NCI-H146 (cell line): ENCODE measurements at regions not wholly inside any gene's neighbourhood (a gene's known extent, or its start where the extent isn't known, plus 50 kb on each side); places are given as distances from the start of the nearest gene placed in this dataset.

Experiments
- DNase-seq: peaks from one replicate; lab custom pipeline; 2025; lab: John Stamatoyannopoulos, UW

DNA sequence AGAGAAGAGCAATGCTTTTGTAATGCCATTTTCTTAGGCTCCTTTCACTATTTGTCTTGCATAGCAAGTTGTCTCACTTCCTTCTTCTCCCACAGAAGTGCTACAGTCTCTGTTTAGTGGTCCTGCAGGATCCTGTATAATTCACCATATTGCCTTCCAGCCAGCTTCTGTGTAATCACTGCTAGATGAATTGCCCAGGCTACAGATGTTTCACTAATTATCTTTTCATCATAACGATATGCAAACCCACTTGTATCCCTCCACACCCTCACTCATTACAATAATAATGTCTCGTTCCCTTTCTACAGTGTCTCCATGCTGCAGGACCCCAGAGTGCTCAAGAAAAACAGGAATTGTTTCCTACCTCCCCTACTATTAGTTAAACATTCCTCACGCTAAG is 402.9 kb downstream of the TBL1XR1 start:
- DNase-seq, result peak; percentile 39

DNA sequence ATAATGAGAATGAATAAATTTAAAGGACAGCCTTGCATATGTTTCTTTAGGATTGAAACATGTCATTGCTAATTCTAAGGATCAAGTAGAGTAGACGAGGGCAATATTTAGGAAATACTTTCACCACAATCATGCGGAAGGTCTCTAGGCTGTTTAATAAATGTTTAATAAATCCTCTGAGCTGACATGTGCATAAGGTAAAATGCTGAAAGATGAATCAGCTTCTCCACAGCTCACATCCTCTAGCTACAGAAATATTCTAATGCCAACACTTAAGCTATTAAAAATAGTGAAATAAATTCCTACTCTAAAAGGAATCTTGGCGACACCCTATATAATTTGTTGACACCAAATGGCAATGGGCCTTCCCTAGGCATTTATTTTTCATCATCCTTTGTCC is 407.3 kb downstream of the TBL1XR1 start:
- no peak for DNase-seq

DNA sequence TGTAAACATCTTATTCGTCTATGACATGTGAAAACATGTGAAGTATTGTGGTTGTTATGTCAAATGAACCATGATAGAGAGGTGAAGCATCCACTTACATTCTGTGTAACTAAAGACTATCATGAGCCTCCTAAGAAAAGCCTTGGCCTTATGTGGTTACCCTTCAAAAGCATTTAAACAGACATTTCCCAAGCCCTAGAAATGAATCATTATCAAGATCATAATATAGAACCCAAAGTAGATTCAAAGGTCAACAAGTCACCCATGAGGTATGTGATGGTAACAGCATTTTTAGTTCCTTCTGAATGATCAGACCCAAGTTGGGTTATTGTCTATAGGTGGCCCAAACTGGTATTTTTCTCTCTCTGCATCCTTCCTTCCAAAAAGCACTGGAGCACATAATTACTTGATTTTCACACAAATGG is 408.0 kb downstream of the TBL1XR1 start:
- no peak for DNase-seq

DNA sequence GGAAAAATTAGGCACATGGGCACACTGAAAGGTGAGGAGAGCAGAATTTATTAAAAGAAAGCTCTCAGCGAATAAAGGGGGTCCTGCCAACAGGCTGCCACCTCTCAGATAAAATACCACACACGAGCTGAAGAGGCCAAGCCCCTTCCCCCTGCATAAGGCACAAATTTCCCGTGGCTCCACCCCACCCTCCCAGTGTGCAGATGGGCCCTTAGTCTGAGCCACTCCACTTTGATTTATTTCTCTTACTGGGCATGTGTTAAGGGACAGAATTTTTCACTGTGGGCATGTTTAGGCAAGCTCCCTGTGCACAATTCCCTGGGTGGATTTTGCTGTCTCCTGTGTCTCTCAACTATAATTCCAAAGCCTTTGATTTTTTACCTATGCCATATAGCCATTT is 409.8 kb downstream of the TBL1XR1 start:
- no peak for DNase-seq

DNA sequence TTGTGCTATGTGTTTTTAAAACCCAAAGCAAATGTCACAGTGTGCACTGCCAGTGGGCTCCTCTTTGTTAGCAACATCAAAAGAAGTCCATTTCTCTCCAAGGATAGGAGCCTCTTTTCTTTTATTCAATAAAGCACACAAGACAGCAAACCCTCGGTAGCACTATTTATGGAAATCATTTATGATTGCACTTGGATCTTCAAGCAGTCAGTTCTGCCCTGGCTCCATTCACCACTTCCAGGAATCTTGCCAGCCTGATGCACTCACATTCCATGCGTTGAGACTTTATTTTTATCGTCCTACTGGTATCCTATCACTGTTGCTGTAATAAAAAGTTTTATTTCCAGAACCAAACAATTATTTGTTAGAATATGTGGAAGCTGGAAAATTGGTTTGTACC is 412.1 kb downstream of the TBL1XR1 start:
- DNase-seq, result no peak

DNA sequence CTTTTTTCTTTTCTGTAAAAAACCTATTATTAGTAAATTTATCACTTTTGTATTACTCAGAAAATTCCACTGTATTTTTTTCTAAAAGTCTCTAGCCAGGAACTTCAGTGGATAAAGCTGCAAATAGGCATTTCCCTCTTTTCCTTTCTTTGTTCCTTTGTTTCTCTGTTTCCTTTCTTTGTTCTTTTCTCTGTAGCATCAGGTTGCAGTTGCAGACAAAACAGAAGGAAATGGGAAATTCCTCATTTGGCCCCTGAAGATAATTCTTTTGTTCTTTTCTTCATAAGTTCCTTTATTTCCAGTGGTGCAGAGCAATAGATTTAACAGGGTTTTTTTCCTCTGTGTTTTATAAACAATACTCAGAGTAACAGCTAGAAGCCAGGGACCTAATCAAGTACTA is 416.5 kb downstream of the TBL1XR1 start:
- no peak for DNase-seq

DNA sequence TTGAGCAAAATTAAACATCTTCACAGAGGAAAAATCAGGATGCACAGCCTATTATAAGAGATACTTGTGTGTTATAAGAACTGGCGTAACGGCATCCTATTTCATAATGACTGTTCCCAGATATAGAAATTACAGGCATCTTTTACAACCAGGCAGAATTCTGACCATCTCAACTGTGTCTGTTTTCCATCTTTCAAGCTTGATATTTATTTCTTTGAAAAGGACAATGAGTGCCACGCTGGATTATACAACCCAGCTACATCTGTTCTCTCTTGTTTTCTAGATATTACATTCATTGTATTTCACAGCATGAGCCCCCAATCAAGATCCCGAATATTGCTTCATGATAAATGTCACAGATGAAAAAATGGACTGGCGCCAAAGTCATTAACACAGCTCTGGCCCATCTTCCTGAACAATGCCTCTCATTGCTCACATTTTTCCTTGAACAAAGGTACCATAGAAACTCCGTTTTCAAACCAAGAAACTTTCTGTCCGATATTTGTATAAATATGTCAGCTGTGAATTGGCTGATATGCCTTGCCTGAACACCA is 420.6 kb downstream of the TBL1XR1 start:
- peak; percentile 96 for DNase-seq

DNA sequence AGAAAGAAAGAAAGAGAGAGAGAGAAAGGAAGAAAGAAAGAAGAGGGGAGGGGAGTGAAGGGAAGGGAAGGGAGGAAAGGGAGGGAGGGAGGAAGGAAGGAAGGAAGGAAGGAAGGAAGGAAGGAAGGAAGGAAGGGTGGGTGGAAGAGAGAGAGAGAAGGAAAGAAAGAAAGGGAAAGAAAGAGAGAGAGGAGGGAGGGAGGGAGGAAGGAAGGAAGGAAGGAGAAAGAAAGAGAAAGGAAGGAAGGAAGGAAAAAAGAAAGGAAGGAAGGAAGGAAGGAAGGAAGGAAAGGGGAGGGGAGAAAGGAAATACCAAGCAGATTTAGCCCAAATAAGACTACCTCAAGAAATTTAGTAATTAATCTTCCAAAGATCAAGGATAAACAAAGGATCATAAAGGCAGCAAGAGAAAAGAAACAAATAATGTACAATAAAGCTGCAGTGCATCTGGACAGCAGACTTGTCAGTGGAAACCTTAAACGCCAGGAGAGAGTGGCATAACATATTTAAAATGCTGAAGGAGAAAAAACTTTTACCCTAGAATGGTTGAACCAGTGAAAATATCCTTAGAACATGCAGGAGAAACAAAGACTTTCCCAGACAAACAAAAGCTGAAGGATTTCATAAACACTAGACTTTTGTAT is 427.6 kb downstream of the TBL1XR1 start:
- no peak for DNase-seq

DNA sequence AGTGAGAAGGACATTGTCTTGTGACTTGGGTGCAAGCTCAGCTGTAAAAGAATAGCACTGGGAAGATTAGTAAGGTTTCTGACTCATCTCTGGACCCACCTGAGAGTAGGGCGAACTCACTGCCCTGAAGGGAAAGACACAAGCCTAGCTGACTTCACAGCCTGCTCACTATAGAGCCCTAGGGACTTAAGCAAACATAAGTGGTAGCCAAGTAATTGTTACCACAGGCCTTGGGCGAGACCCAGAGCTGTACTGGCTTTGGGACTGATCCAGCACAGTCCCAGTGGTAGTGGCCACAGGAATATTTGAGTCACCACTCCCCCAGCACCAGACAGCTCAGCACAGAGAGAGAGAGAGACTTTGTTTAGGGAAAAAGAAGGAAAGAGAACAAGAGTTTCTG is 429.9 kb downstream of the TBL1XR1 start:
- DNase-seq, result no peak

DNA sequence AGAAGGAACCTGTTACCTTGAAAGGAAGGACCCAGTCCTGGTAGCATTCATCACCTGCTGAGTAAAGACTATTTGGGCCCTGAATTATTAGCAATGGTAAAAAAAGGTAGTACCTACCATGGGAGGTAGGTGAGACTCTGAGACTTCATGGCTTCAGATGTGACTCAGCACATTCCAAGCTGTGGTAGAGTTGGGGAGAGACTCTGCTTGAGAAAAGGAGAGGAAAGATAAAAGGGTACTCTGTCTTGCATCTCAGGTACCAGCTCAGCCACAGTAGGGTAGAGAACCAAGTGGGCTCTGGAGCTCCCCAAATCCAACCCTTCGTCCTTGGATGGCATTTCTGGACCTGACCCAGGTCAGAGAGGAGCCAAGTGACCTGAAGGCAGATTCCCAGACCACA is 430.4 kb downstream of the TBL1XR1 start:
- no peak for DNase-seq

DNA sequence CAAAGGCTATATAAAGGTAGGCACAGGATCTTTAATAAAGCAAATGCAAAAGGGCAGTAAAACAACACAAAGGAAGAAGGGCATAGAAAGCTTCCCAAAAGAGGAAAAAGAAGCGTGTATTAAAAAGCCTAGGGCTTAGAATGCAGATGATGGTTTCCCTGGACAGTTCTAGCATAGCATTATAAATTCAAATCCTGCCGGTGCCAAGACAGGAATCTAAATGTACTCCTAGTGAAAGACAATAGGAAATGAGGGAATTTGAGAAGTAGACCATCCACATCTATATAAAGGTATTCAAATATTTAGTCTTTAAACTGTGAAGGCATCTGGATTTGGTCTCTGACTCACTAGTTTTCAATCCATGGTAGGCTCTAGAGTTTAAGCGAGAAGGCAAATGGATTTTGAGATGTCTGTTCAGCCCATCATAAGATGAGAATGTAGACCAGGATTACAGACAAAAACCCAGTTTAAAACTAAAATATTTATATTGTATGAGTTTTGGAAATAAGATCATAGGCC is 431.8 kb downstream of the TBL1XR1 start:
- no peak for DNase-seq

DNA sequence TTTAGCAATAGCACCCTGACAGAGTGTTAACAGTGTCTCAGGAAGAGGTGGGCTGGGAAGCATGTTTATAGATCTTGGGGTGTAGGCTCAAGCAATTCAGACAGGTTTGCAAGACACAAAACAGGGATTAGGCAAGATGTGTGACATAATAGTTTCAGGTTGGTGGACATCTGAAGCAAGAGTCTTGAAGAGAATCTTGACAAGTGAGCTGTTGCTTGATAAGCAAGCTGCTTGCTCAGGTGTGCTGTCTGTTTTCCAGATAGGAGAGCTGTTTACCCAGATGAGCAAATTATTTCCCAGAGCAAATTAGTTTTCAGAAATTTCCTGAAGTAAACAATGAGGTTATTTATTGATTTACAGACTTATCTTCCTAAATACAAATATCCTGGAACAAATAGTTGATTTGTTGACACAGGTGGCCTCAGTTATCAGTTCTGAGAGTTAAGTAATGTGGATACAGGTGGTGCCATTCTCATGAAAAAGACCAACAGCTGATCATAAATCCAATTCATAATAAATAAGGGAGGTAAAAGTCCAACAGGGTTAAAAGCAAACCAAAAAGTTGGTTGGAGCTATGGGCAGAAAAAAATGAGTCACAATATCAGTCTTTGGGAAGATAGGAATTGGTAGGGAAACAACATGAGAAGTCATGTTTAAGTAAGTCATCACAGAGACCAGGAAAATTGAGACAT is 437.3 kb downstream of the TBL1XR1 start:
- peak; percentile 97 for DNase-seq

DNA sequence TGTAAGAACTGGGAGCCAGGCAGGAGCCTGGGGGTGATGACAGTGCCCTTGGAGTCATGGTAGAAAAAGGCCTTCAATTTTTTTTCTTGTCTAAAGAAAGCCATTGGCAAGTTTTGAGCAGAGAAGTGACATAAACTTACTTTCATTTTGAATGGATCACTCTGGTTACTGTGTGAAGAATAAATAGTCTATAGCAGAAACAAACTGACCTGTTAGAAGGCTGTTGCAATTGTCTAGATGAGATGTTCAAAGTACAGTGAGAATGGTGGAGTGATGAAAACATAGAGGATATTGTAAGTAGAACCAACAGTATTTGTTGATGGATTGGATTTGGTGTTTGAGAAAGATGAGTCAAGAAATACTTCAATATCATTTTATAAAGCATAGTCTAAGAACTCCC is 439.9 kb downstream of the TBL1XR1 start:
- DNase-seq, result no peak

DNA sequence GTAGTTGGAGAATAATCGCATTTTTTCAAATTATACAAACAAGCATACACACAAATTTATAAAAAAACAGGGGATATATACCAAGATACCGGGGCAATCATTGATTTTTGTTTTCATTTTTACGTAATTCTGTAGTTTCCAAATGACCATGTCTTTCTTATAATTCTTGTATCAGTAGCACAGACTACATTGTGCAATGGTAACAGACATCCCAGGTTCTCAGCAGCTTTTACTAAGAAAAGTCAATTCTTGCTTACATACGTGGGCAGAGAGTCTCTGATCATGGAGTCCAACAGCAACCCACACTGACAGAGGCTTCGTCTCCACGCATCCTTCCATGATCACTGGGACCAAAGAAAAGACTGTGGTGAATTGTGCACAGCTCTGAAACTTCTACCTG is 441.3 kb downstream of the TBL1XR1 start:
- no peak for DNase-seq

DNA sequence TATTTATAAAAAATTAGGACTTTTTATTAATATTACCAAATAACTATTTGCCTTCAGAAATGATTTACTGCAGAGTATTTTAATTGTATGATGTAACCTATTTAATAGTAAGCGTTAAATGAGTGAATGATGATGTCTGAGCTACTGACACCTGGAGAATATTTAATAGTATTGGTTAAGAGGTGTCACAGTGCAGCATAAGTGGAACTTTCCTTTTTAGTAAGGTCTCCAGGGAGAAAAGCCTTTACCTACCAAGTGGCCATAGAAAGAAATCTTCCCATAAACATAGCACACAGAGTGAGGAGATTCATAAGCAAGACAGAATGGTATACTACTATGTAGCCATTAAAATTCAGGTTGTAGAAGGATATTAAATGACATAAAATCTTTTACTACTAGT is 441.7 kb downstream of the TBL1XR1 start:
- DNase-seq, result no peak

DNA sequence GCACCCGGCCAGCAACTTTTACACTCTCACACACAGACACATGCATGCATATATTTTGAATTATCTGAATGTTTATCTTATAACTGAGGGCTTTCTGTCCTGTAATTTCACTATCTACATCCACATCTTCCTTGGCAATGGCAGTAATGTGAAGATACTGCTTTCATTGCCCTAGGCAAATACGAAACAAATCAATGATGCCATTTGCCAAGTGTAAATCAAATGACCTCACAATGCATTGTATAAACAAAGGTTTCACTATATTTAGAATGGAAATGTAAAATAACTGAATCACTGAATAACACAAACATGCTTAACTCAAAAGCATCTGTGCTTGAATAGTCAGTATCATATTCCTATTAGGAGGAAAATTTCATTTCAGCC is 455.6 kb downstream of the TBL1XR1 start:
- peak; percentile 76 for DNase-seq

DNA sequence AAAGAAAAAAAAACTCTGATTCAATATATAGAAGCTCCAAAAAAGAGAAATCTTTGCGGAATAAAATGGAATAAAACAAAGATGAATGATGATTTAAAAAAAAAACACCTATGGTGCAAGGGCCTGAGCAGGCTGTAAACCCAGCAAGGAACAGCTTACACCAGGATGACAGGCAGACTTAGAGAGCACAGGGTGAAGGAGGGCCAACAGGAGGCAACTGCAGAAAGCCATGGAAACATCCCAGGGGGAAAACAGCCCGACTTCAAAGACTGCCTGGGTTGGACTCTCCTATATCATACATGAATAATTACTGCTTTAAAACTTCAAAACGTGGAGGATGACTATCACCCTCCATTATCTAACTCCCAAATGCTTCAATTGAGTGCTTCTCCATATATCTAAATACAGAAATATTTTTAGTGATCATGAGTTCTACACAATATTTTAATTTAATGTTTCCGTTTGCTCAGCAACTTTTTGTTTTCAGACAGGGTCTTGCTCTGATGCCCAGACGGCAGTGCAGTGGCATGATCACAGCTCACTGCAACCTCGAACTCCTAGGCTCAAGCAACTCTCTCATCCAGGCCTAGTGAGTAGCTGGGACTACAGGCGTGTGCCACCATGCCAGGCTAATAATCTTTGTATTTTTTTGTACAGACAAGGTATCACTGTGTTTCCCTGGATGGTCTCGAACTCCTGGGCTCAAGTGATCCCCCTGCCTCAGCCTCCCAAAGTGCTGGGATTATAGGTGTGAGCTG is 456.2 kb downstream of the TBL1XR1 start:
- DNase-seq, result no peak

DNA sequence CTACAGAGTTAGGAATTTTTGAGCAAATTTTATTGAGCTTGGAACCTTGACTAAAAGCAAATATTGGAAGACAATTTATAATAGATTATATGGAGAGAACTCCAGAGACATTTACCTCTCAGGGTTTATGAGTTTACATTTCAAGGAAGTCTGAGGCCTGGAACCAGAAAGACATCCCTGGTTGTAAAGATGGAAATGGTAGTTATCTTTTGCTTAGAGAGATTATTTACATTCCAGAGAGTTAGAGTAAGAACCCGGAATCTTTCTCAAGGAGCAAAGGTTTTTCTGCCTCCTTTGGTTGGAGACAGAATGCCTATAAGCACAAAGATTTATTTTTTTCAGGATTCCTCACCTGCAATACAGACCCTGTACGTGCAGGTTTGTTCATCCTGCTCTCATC is 458.1 kb downstream of the TBL1XR1 start:
- no peak for DNase-seq

DNA sequence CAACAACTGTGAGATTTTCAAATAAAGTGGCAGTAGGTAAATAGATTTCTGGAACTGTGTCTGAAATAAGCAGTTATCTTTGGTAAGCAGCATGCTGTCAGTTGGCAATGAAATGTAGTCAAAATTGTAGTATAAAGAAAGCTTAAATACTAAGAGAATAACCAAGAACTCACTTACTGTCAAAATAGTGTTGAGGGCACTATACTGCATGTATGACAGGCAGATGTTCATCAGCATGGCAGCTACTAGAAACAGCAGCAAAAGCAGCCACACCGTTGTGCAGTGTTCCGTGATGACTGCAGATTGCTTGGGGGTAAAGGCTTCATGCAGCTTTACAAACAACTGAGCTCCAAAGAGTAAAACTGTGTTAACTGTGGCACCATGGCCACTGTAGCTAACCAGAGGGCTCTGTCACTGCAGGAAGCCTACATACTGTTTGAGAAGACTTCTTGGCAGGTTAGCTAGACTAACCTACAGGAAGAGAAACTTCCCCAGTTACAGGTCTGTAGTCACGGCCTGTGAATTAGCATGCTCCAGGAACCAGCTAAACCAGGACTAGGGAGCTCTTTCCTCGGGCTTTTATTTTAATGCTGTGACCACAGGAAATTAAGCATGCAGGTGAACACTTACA is 459.7 kb downstream of the TBL1XR1 start:
- DNase-seq, result peak; percentile 91

DNA sequence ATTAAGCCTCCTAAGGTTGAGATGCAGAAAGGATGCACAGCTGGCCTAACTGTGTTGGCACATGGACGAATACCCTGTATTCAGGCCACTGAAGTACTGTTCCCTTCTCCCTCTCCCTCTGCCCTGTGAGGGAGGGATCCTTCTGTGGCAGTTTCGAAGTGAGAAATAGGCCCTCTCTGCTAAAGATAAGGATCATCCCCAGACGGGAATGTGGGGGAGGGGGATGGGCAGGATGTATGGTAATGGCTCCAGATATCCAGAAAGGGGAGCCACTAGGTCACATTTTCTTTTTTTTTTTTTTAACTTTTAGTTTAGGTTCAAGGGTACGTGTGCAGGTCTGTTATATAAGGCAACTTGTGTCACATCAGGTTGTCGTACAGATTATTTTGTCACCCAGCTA is 463.1 kb downstream of the TBL1XR1 start:
- no peak for DNase-seq

DNA sequence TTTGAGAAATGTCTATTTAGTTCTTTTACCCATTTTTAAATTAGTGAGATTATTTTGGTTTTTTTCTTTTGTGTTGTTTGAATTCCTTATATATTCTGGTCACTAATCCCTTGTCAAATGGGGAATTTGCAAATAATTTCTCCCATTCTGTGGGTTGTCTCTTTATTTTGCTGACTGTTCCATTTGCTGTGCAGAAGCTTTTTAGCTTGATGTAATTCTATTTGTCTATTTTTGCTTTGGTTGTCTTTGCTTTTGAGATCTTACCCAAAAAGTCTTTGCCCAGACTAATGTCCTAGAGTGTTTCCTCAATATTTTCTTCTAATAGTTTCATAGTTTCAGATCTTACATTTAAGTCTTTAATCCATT is 472.9 kb downstream of the TBL1XR1 start:
- DNase-seq, result no peak

DNA sequence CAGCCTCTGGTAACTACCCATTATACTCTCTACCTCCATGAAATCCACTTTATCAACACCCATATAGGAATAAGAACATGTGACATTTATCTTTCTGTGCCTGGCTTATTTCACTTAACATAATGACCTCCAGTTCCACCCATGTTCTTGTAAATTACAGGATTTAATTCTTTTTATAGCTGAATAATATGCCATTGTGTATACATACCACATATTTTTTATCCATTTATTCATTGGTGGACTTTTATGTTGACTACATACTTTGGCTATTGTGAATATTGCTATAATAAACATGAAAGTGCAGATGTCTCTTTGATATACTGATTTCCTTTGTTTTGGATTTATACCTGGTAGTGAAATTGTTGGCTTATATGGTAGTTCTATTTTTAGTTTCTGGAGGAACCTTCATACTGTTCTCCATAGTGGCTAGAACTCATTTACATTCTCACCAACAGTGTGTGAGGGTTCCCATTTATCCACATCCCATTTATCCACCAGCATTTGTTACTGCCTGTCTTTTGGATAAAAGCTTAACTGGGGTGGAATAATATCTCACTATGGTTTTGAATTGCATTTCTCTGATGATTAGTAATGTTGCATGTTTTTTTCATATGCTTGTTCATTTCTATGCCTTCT is 473.4 kb downstream of the TBL1XR1 start:
- no peak for DNase-seq
